A549 (cell line): ENCODE measurements at regions not wholly inside any gene's neighbourhood (a gene's known extent, or its start where the extent isn't known, plus 50 kb on each side); places are given as distances from the start of the nearest gene placed in this dataset.

ENCODE experiments used
- ATAC-seq, 2 experiments: fragments of 200-7000 bp in 1 of 2; fragments of >200 bp in 1 of 2; cut with Nextera tagmentation in 1 of 2; cut with Tn5 transposase in 1 of 2; 3 replicates each; pipeline versions ENCODE4 v1.8.0 to v1.9.1; 2018 to 2020; ENCODE audit warnings: mild to moderate bottlenecking in 1 of 2, moderate library complexity in 1 of 2
- CTCF ChIA-PET: fragments of 300-600 bp; sonication (Branson Sonifier 250); formaldehyde crosslinking; extraction: SDS; loops from one replicate; lab custom pipeline; 2021; ENCODE audit warnings: antibody characterized with exemption, inconsistent platforms; lab: Yijun Ruan, JAX
- POLR2A ChIA-PET: fragments of 350-600 bp; formaldehyde crosslinking; extraction: SDS; loops from one replicate; lab custom pipeline; 2021; ENCODE audit warnings: antibody characterized with exemption, inconsistent platforms; lab: Yijun Ruan, JAX
- DNase-seq, 2 experiments: peaks; one replicate each; pipeline versions ENCODE4 v3.0.0 to v3.0.0-alpha.2; 2011 to 2016; ENCODE audit warnings: low read depth in 1 of 2, low spot score in 1 of 2
- FAIRE-seq: peaks from 2 replicates; lab custom pipeline; 2011; peaks lifted over from hg19 to GRCh38; lab: Jason Lieb, UNC
- H3K27ac ChIP-seq, 2 experiments: fragments of >200 bp; sonication (Bioruptor Twin); formaldehyde crosslinking; 3 replicates each; pipeline ENCODE4 v1.5.1; 2016 to 2017
- H3K4me1 ChIP-seq: fragments of >200 bp; sonication (Bioruptor Twin); formaldehyde crosslinking; 3 replicates; pipeline ENCODE4 v1.6.1; 2016
- H3K4me2 ChIP-seq: fragments of >200 bp; sonication (Bioruptor Twin); formaldehyde crosslinking; 3 replicates; pipeline ENCODE4 v1.6.1; 2016
- H3K4me3 ChIP-seq: fragments of >200 bp; sonication (Bioruptor Twin); formaldehyde crosslinking; 3 replicates; pipeline ENCODE4 v1.5.1; 2016
- H3K9me3 ChIP-seq: fragments of >200 bp; sonication (Bioruptor Twin); formaldehyde crosslinking; 3 replicates; pipeline ENCODE4 v1.6.1; 2016
- BHLHE40 ChIP-seq: IDR thresholded peaks from 2 replicates; pipeline ENCODE4 v1.6.1; 2012; ENCODE audit warnings: low read depth, low read length, inconsistent platforms
- CTCF ChIP-seq: fragments of >200 bp; sonication (Bioruptor Twin); formaldehyde crosslinking; IDR thresholded peaks from 3 replicates; pipeline ENCODE4 v1.5.1; 2016
- EHF ChIP-seq: fragments of 250-450 bp; sonication (Bioruptor Pico); IDR thresholded peaks from 2 replicates; pipeline ENCODE4 v1.5.0; 2020; ENCODE audit warnings: mild to moderate bottlenecking
- ELK1 ChIP-seq: fragments of 150-350 bp; IDR thresholded peaks from 2 replicates; pipeline ENCODE4 v1.6.1; 2014; ENCODE audit warnings: low read depth, mild to moderate bottlenecking, low read length
- ESRRA ChIP-seq: fragments of 150-350 bp; IDR thresholded peaks from 2 replicates; pipeline ENCODE4 v1.6.1; 2014; ENCODE audit warnings: mild to moderate bottlenecking, low read length, borderline replicate concordance
- FOSB ChIP-seq: fragments of 250-450 bp; sonication (Bioruptor Pico); IDR thresholded peaks from 2 replicates; pipeline ENCODE4 v1.5.0; 2020; ENCODE audit warnings: mild to moderate bottlenecking, moderate library complexity
- FOSL2 ChIP-seq, 2 experiments: fragments of 450-650 bp in 1 of 2; fragments of >200 bp in 1 of 2; sonication (Bioruptor Twin) in 1 of 2; formaldehyde crosslinking; IDR thresholded peaks; 2 replicates each; pipeline versions ENCODE4 v1.5.0 to v1.6.1; 2016 to 2020; ENCODE audit warnings: mild to moderate bottlenecking in 1 of 2, moderate library complexity in 1 of 2
- MAFK ChIP-seq: fragments of 450-650 bp; IDR thresholded peaks from 2 replicates; pipeline ENCODE4 v1.6.1; 2014; ENCODE audit not compliant: partially characterized antibody
- NFE2L2 ChIP-seq: fragments of 150-350 bp; conservative IDR thresholded peaks from 2 replicates; pipeline ENCODE4 v1.6.1; 2014; ENCODE audit warnings: low read length
- POLR2AphosphoS2 ChIP-seq: conservative IDR thresholded peaks from 2 replicates; pipeline ENCODE4 v1.6.1; 2012; ENCODE audit warnings: low read length, improper control_type of control experiment, inconsistent platforms
- RARB ChIP-seq: fragments of 250-450 bp; sonication (Bioruptor Pico); IDR thresholded peaks from 2 replicates; pipeline ENCODE4 v1.8.0; 2021; ENCODE audit warnings: mild to moderate bottlenecking, moderate library complexity
- REST ChIP-seq: fragments of 200-600 bp; sonication (generic); IDR thresholded peaks from 2 replicates; pipeline ENCODE4 v1.6.1; 2016; ENCODE audit warnings: antibody characterized with exemption, mild to moderate bottlenecking, moderate library complexity
- RFX5 ChIP-seq: fragments of 450-650 bp; IDR thresholded peaks from 2 replicates; pipeline ENCODE4 v1.7.1; 2014; ENCODE audit warnings: antibody characterized with exemption, mild to moderate bottlenecking, moderate library complexity
- SREBF2 ChIP-seq: fragments of 450-650 bp; IDR thresholded peaks from 2 replicates; pipeline ENCODE4 v1.6.1; 2014; ENCODE audit warnings: mild to moderate bottlenecking, moderate library complexity
- TFCP2L1 ChIP-seq: fragments of 250-450 bp; sonication (Bioruptor Pico); IDR thresholded peaks from 2 replicates; pipeline ENCODE4 v1.5.0; 2021; ENCODE audit warnings: mild to moderate bottlenecking
- ZFP36 ChIP-seq: fragments of 450-650 bp; IDR thresholded peaks from 2 replicates; pipeline ENCODE4 v1.6.1; 2014; ENCODE audit warnings: borderline replicate concordance; ENCODE audit not compliant: partially characterized antibody
- whole genome bisulfite sequencing: methylation state at CpG from one replicate; pipeline ENCODE4 v1.1.6; 2017; ENCODE audit errors: missing lambda C conversion rate; 5-methylcytosine and 5-hydroxymethylcytosine counted together
- TF ChIP-seq, protein P1 (sequence below): IDR thresholded peaks from 2 replicates; pipeline ENCODE4 v1.6.1; 2012

- no peak overlapping the region for H3K4me3 ChIP-seq
- DNase-seq (no peak), ATAC-seq (no peak), FAIRE-seq (no peak)
- POLR2A ChIA-PET = no interaction called here
- no peak overlapping the region for H3K27ac ChIP-seq
- CTCF ChIA-PET = interaction anchor here (0.6 to 1.3 kb wide), 3 partner anchors 9 to 178 kb away, joined by 3 read pairs; no protein-coding TSS in a partner anchor
- 0 out of 3 replicates have a peak, but pooled peaks cover 5% of the 10 kb centered on the region for H3K9me3 ChIP-seq
- no peak overlapping the region for H3K4me2 ChIP-seq
- TF ChIP-seq FOSB (no peak), MAFK (no peak), BHLHE40 (no peak), POLR2AphosphoS2 (no peak), CTCF (no peak), ZFP36 (no peak), RFX5 (no peak), RARB (CRISPR knock-in tag) (no peak)
- H3K4me1 ChIP-seq = 0 out of 3 replicates have a peak, but pooled peaks cover 4% of the 10 kb centered on the region
- 68% methylated on average over 2 of the region's 2 CpGs for WGBS
Measured at GRCh38 chr12:93944911-93945310, 203.5 kb upstream of the PLXNC1 start.

DNA sequence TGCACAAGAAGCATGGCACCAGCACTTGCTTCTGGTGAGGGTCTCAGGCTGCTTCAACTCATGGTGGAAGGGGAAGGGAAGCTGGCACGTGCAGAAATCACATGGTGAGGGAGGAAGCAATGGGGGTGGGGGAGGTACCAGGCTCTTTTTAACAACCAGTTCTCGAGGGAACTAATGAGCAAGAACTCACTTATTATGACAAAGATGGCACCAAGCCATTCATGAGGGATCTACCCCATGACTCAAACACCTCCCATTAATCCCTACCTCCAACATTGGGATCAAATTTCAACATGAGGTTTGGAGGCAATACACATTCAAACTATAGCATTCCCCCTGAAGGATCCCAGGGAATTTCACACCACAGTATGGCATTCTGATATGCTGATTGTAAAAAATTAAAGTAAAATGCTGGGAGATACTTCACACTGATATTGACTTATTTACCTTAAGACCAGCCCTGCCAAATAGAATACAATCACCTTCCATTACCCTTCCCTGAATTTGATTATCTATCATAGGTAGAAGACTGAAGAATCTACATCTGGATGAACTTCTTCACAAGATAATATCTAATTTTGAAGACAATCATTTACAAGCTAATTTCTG is 201.7 kb upstream of the PLXNC1 start:
- ChIA-PET CTCF (interaction anchor here (1.1 to 1.3 kb wide), 2 partner anchors 155 to 206 kb away, joined by 3 read pairs; no protein-coding TSS in a partner anchor), POLR2A (no interaction called here)
- Histone ChIP-seq H3K27ac (no peak overlapping the region), H3K4me3 (no peak overlapping the region), H3K9me3 (peaks cover 15% of the 10 kb centered on the region; the same call in 2 of the 3 replicates), H3K4me1 (0 out of 3 replicates have a peak, but pooled peaks cover 4% of the 10 kb centered on the region), H3K4me2 (no peak overlapping the region)
- ATAC-seq = no peak
- DNase-seq = no peak
- no peak for TF ChIP-seq ZFP36
- no peak for TF ChIP-seq BHLHE40
- no peak for TF ChIP-seq FOSL2 (IDR thresholded peaks at IDR 0.05)
- TF ChIP-seq FOSL2 (CRISPR knock-in tag; IDR thresholded peaks at IDR 0.05) = no peak
- TF ChIP-seq TFCP2L1 (CRISPR knock-in tag) = no peak
- TF ChIP-seq REST = no peak
- TF ChIP-seq ELK1 = no peak
- TF ChIP-seq, protein P1, sequence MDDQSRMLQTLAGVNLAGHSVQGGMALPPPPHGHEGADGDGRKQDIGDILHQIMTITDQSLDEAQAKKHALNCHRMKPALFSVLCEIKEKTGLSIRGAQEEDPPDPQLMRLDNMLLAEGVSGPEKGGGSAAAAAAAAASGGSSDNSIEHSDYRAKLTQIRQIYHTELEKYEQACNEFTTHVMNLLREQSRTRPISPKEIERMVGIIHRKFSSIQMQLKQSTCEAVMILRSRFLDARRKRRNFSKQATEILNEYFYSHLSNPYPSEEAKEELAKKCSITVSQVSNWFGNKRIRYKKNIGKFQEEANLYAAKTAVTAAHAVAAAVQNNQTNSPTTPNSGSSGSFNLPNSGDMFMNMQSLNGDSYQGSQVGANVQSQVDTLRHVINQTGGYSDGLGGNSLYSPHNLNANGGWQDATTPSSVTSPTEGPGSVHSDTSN = no peak
- TF ChIP-seq EHF (CRISPR knock-in tag) = no peak
- TF ChIP-seq SREBF2 = no peak
- TF ChIP-seq ESRRA = no peak
- TF ChIP-seq NFE2L2 = no peak
- no peak for FAIRE-seq
- 13% methylated on average over 2 of the region's 2 CpGs for WGBS
